ENCODE measurements at regions not wholly inside any gene's neighbourhood (a gene's known extent, or its start where the extent isn't known, plus 50 kb on each side); places are given as distances from the start of the nearest gene placed in this dataset.
"Not testable (repeated sequence)": the region's sequence is repeated elsewhere in the genome, so short reads cannot be mapped to it uniquely, and the experiment has no call there.

GRCh38 chr14:98194821-98195220 is 1077.2 kb downstream of the BCL11B start:
- no peak for DNase-seq (ENCODE audit: low read depth)

- DNase-seq (ENCODE audit: low read depth) = no peak
Observed at GRCh38 chr14:98195256-98195655, 1076.7 kb downstream of the BCL11B start.

- no peak for DNase-seq (ENCODE audit: low read depth)
Observed at GRCh38 chr14:98197933-98198332, 1074.1 kb downstream of the BCL11B start.

- no peak for DNase-seq (ENCODE audit: low read depth)
Observed at GRCh38 chr14:98198385-98198784, 1073.6 kb downstream of the BCL11B start.

GRCh38 chr14:98200601-98201000 is 1071.4 kb downstream of the BCL11B start:
- DNase-seq (ENCODE audit: low read depth) = no peak

GRCh38 chr14:98203421-98203820 is 1068.6 kb downstream of the BCL11B start:
- DNase-seq (ENCODE audit: low read depth) = no peak

- no peak for DNase-seq (ENCODE audit: low read depth)
Observed at GRCh38 chr14:98204139-98204538, 1067.9 kb downstream of the BCL11B start.

GRCh38 chr14:98207415-98207814 is 1064.6 kb downstream of the BCL11B start:
- DNase-seq (ENCODE audit: low read depth) = no peak

GRCh38 chr14:98208211-98208611 is 1063.8 kb downstream of the BCL11B start:
- DNase-seq (ENCODE audit: low read depth) = no peak

- no peak for DNase-seq (ENCODE audit: low read depth)
Observed at GRCh38 chr14:98208943-98209342, 1063.1 kb downstream of the BCL11B start.

- DNase-seq (ENCODE audit: low read depth) = no peak
Observed at GRCh38 chr14:98210045-98210672, 1061.8 kb downstream of the BCL11B start.

- no peak for DNase-seq (ENCODE audit: low read depth)
Observed at GRCh38 chr14:98217530-98217929, 1054.5 kb downstream of the BCL11B start.

- DNase-seq (ENCODE audit: low read depth) = no peak
Observed at GRCh38 chr14:98218218-98218617, 1053.8 kb downstream of the BCL11B start.

- no peak for DNase-seq (ENCODE audit: low read depth)
Observed at GRCh38 chr14:98219638-98220037, 1052.4 kb downstream of the BCL11B start.

GRCh38 chr14:98223106-98223505 is 1048.9 kb downstream of the BCL11B start:
- no peak for DNase-seq (ENCODE audit: low read depth)

GRCh38 chr14:98223710-98224109 is 1048.3 kb downstream of the BCL11B start:
- DNase-seq (ENCODE audit: low read depth) = not testable (repeated sequence)

- no peak for DNase-seq (ENCODE audit: low read depth)
Observed at GRCh38 chr14:98226411-98226810, 1045.6 kb downstream of the BCL11B start.

- no peak for DNase-seq (ENCODE audit: low read depth)
Observed at GRCh38 chr14:98227000-98227726, 1044.8 kb downstream of the BCL11B start.

- DNase-seq (ENCODE audit: low read depth) = no peak
Observed at GRCh38 chr14:98227727-98228111, 1044.3 kb downstream of the BCL11B start.

GRCh38 chr14:98229656-98230366 is 1042.2 kb downstream of the BCL11B start:
- DNase-seq (ENCODE audit: low read depth) = no peak

GRCh38 chr14:98230411-98230810 is 1041.6 kb downstream of the BCL11B start:
- no peak for DNase-seq (ENCODE audit: low read depth)

GRCh38 chr14:98231210-98231609 is 1040.8 kb downstream of the BCL11B start:
- DNase-seq (ENCODE audit: low read depth) = no peak

- no peak for DNase-seq (ENCODE audit: low read depth)
Observed at GRCh38 chr14:98233656-98234055, 1038.3 kb downstream of the BCL11B start.
